GM12878 (cell line): ENCODE measurements at regions not wholly inside any gene's neighbourhood (a gene's known extent, or its start where the extent isn't known, plus 50 kb on each side); places are given as distances from the start of the nearest gene placed in this dataset.

Experiments used
- ATAC-seq: fragments of 200-7000 bp; cut with Tn5 transposase; 3 replicates; pipeline ENCODE4 v1.9.1; 2020; ENCODE audit warnings: mild to moderate bottlenecking, moderate library complexity
- BruUV-seq: library from RNA; stranded (reverse); fragments of 400-500 nt; replicated peaks from 2 replicates; lab custom pipeline; 2021; lab: Mats Ljungman, UMichigan
- CTCF ChIA-PET: fragments of 300-600 bp; sonication (Branson Sonifier 250); formaldehyde crosslinking; extraction: SDS; loops from one replicate; lab custom pipeline; 2021; ENCODE audit warnings: inconsistent platforms; lab: Yijun Ruan, JAX
- POLR2A ChIA-PET: fragments of 350-600 bp; formaldehyde crosslinking; extraction: SDS; loops from one replicate; lab custom pipeline; 2021; ENCODE audit warnings: inconsistent platforms; lab: Charles Lee
- RAD21 ChIA-PET: fragments of 300-600 bp; sonication (Branson Sonifier 250); formaldehyde crosslinking; loops from one replicate; lab custom pipeline; 2023; ENCODE audit warnings: antibody characterized with exemption; ENCODE audit not compliant: unreplicated experiment; lab: Charles Lee
- SMC1A ChIA-PET: fragments of 300-600 bp; sonication (Branson Sonifier 250); formaldehyde crosslinking; loops from one replicate; lab custom pipeline; 2023; ENCODE audit not compliant: unreplicated experiment, uncharacterized antibody; lab: Charles Lee
- DNase-seq: peaks from one replicate; pipeline ENCODE4 v3.0.0-alpha.2; 2011; ENCODE audit warnings: low read depth, low spot score
- FAIRE-seq: peaks from 3 replicates; lab custom pipeline; 2011; peaks lifted over from hg19 to GRCh38; lab: Jason Lieb, UNC
- H2AFZ ChIP-seq: 2 replicates; pipeline ENCODE4 v1.6.0; 2011; ENCODE audit warnings: low read depth, low read length, control low read depth; ENCODE audit not compliant: control insufficient read depth
- H3K27ac ChIP-seq: 2 replicates; pipeline ENCODE4 v1.5.1; 2011; ENCODE audit warnings: control low read depth; ENCODE audit not compliant: control insufficient read depth, insufficient read depth
- H3K27me3 ChIP-seq, 2 experiments: replicated peaks in 1 of 2; 2 replicates each; pipeline versions ENCODE4 v1.6.0 to v1.6.1; 2011; ENCODE audit warnings: low read length in 1 of 2; ENCODE audit not compliant: control insufficient read depth in 2 of 2, insufficient read depth in 2 of 2
- H3K36me3 ChIP-seq, 2 experiments: 2 replicates each; pipeline ENCODE4 v1.5.1; 2011; ENCODE audit warnings: low read length in 1 of 2; ENCODE audit not compliant: control insufficient read depth in 2 of 2, insufficient read depth in 2 of 2
- H3K4me1 ChIP-seq: 2 replicates; pipeline ENCODE4 v1.6.1; 2011; ENCODE audit warnings: mild to moderate bottlenecking, low read length, moderate library complexity, mixed read lengths; ENCODE audit not compliant: control insufficient read depth, insufficient read depth
- H3K4me2 ChIP-seq: 2 replicates; pipeline ENCODE4 v1.6.0; 2011; ENCODE audit warnings: control low read depth; ENCODE audit not compliant: control insufficient read depth, insufficient read depth
- H3K4me3 ChIP-seq: fragments of 200-600 bp; sonication (generic); 2 replicates; pipeline ENCODE4 v1.5.1; 2016
- H3K79me2 ChIP-seq: 2 replicates; pipeline ENCODE4 v1.6.0; 2011; ENCODE audit warnings: low read length; ENCODE audit not compliant: control insufficient read depth, insufficient read depth
- H3K9ac ChIP-seq: 2 replicates; pipeline ENCODE4 v1.8.0; 2011; ENCODE audit warnings: low read length, control low read depth, mixed read lengths; ENCODE audit not compliant: control insufficient read depth, insufficient read depth
- H3K9me3 ChIP-seq: replicated peaks from 3 replicates; pipeline ENCODE4 v1.5.1; 2011; ENCODE audit warnings: mild to moderate bottlenecking, low read length; ENCODE audit not compliant: control insufficient read depth, insufficient read depth
- H4K20me1 ChIP-seq: 2 replicates; pipeline ENCODE4 v1.6.0; 2011; ENCODE audit not compliant: control insufficient read depth, insufficient read depth
- BCL11A ChIP-seq: IDR thresholded peaks from 2 replicates; pipeline ENCODE4 v1.6.1; 2011; ENCODE audit warnings: low read depth, low read length
- NFXL1 ChIP-seq: fragments of 450-650 bp; IDR thresholded peaks from 2 replicates; pipeline ENCODE4 v1.6.1; 2017; ENCODE audit warnings: antibody characterized with exemption, mild to moderate bottlenecking, borderline replicate concordance
- RCOR1 ChIP-seq: conservative IDR thresholded peaks from 2 replicates; pipeline ENCODE4 v1.6.1; 2012; ENCODE audit warnings: low read depth, low read length, improper control_type of control experiment
- RELA ChIP-seq: fragments of 450-650 bp; IDR thresholded peaks from 2 replicates; pipeline ENCODE4 v1.8.0; 2014; ENCODE audit warnings: borderline replicate concordance; ENCODE audit not compliant: partially characterized antibody
- SMC3 ChIP-seq: IDR thresholded peaks from 2 replicates; pipeline ENCODE4 v1.6.1; 2011; ENCODE audit warnings: low read length, improper control_type of control experiment, borderline replicate concordance
- SRF ChIP-seq, 2 experiments: IDR thresholded peaks; 2 replicates each; pipeline ENCODE4 v1.6.1; 2011; ENCODE audit warnings: low read depth in 2 of 2, low read length in 2 of 2, mild to moderate bottlenecking in 1 of 2, moderate library complexity in 1 of 2
- STAT1 ChIP-seq: fragments of 450-650 bp; conservative IDR thresholded peaks from 2 replicates; pipeline ENCODE4 v1.6.1; 2014; ENCODE audit warnings: antibody characterized with exemption, mild to moderate bottlenecking
- ZNF274 ChIP-seq: IDR thresholded peaks from one replicate; pipeline ENCODE4 v1.8.0; 2011; ENCODE audit not compliant: insufficient read length, insufficient read depth
- ZSCAN29 ChIP-seq: fragments of 450-650 bp; IDR thresholded peaks from 2 replicates; pipeline ENCODE4 v1.6.1; 2017; ENCODE audit warnings: mild to moderate bottlenecking, moderate library complexity
- ZZZ3 ChIP-seq: IDR thresholded peaks from 2 replicates; pipeline ENCODE4 v1.6.1; 2011; ENCODE audit warnings: low read depth; ENCODE audit not compliant: control insufficient read depth, insufficient read length
- in situ Hi-C: fragments of 300-500 bp; cut with MboI; formaldehyde crosslinking; loops from 9 replicates; pipeline ENCODE4 v1.14.3; 2018; ENCODE audit warnings: mixed read lengths
- intact Hi-C: fragments of 100-400 bp; cut with micrococcal nuclease; formaldehyde crosslinking; loops from one replicate; pipeline ENCODE4 v1.14.2; 2022; ENCODE audit not compliant: unreplicated experiment
- TF ChIP-seq, protein P1 (sequence below): IDR thresholded peaks from 2 replicates; pipeline ENCODE4 v1.6.1; 2012; ENCODE audit warnings: improper control_type of control experiment, low read depth, low read length; ENCODE audit not compliant: insufficient replicate concordance
- TF ChIP-seq, protein P2 (sequence below): fragments of 450-650 bp; IDR thresholded peaks from 2 replicates; pipeline ENCODE4 v1.6.1; 2016; ENCODE audit warnings: mild to moderate bottlenecking
- TF ChIP-seq, protein P3 (sequence below): fragments of 150-350 bp; IDR thresholded peaks from 2 replicates; pipeline ENCODE4 v1.6.1; 2016; ENCODE audit warnings: low read depth, low read length

DNA sequence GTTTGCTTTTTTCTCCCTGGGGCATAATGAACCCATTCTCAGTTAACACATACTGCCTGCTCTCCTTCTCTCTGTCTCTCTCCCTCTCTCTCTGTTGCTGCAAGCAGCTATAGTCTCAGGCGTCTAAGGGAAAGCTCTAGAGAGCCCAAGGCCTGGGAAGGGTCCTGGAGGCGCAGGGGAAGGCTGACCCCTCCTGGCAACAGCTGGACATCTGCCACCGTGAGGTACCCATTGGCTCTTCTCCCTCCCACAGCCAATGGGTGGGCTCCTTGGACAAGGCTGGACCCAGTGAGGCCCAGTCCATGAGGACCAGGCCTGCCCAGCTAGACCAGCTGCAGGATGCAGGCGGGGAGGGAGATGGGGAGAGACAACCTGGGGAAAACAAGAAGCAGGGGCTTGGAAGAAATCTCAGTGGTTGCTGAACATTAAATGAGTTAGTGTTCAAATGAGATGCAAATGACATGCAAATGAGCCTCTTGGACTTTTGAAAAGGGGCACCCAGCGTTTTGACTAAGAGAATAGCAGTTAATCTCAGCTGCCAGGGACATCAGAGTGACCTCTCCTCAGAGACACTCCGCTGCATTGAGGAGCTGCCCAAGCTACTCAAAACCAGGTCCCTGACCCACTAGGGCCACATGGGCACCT lies 349.7 kb downstream of the BUD13 start (continued):
- TF ChIP-seq, protein P1, sequence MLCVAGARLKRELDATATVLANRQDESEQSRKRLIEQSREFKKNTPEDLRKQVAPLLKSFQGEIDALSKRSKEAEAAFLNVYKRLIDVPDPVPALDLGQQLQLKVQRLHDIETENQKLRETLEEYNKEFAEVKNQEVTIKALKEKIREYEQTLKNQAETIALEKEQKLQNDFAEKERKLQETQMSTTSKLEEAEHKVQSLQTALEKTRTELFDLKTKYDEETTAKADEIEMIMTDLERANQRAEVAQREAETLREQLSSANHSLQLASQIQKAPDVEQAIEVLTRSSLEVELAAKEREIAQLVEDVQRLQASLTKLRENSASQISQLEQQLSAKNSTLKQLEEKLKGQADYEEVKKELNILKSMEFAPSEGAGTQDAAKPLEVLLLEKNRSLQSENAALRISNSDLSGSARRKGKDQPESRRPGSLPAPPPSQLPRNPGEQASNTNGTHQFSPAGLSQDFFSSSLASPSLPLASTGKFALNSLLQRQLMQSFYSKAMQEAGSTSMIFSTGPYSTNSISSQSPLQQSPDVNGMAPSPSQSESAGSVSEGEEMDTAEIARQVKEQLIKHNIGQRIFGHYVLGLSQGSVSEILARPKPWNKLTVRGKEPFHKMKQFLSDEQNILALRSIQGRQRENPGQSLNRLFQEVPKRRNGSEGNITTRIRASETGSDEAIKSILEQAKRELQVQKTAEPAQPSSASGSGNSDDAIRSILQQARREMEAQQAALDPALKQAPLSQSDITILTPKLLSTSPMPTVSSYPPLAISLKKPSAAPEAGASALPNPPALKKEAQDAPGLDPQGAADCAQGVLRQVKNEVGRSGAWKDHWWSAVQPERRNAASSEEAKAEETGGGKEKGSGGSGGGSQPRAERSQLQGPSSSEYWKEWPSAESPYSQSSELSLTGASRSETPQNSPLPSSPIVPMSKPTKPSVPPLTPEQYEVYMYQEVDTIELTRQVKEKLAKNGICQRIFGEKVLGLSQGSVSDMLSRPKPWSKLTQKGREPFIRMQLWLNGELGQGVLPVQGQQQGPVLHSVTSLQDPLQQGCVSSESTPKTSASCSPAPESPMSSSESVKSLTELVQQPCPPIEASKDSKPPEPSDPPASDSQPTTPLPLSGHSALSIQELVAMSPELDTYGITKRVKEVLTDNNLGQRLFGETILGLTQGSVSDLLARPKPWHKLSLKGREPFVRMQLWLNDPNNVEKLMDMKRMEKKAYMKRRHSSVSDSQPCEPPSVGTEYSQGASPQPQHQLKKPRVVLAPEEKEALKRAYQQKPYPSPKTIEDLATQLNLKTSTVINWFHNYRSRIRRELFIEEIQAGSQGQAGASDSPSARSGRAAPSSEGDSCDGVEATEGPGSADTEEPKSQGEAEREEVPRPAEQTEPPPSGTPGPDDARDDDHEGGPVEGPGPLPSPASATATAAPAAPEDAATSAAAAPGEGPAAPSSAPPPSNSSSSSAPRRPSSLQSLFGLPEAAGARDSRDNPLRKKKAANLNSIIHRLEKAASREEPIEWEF = no peak

DNA sequence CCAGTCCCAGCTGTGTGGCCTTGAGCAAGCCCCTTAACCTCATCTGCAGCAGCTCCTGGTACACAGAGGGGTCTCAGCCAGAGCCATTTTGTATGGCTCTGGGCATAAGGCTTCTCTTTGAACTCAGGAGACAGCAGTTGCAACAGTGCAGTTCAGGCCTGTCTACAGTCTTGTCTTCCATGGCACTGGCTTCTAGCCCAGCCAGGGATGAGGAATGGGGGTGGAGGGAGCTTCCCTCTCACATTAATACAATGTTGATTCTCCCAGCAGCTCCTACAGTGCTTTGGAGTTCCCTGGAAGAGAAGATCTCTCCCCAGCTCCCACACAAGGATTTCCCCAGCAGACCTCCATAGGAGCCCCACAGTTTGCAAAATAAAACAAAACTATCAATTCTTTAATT lies 350.2 kb downstream of the BUD13 start:
- no TSS peak for BruUV-seq
- Histone ChIP-seq H3K9me3 (no peaks in the 10 kb centered on the region), H3K4me2 (no peak overlapping the region), H3K27ac (no peak overlapping the region), H3K4me3 (no peak overlapping the region), H2AFZ (no peak overlapping the region), H4K20me1 (no peaks in the 10 kb centered on the region), H3K4me1 (no peaks in the 10 kb centered on the region), H3K27me3 (peaks cover 2 to 3% of the 10 kb centered on the region in 2 experiments; a peak in 3 of 4 replicates), H3K9ac (no peak overlapping the region), H3K36me3 (no peaks in the 10 kb centered on the region), H3K79me2 (no peaks in the 10 kb centered on the region)
- POLR2A ChIA-PET = no interaction called here
- DNase-seq (no peak), FAIRE-seq (no peak), ATAC-seq (no peak)
- CTCF ChIA-PET = no interaction called here
- RAD21 ChIA-PET = no interaction called here
- intact Hi-C loops = no loop called here
- SMC1A ChIA-PET = no interaction called here
- in situ Hi-C loops = no loop called here
- TF ChIP-seq ZNF274 = no peak
- TF ChIP-seq RELA = no peak
- TF ChIP-seq, protein P2, sequence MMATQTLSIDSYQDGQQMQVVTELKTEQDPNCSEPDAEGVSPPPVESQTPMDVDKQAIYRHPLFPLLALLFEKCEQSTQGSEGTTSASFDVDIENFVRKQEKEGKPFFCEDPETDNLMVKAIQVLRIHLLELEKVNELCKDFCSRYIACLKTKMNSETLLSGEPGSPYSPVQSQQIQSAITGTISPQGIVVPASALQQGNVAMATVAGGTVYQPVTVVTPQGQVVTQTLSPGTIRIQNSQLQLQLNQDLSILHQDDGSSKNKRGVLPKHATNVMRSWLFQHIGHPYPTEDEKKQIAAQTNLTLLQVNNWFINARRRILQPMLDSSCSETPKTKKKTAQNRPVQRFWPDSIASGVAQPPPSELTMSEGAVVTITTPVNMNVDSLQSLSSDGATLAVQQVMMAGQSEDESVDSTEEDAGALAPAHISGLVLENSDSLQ = no peak
- TF ChIP-seq RCOR1 = no peak
- TF ChIP-seq BCL11A = no peak
- no peak for TF ChIP-seq SMC3
- no peak for TF ChIP-seq SRF (IDR thresholded peaks at IDR 0.05; ENCODE audit: low read depth in 2 of 2, low read length in 2 of 2)
- no peak for TF ChIP-seq ZZZ3
- no peak for TF ChIP-seq NFXL1
- no peak for TF ChIP-seq ZSCAN29
- no peak for TF ChIP-seq STAT1
- TF ChIP-seq, protein P3, sequence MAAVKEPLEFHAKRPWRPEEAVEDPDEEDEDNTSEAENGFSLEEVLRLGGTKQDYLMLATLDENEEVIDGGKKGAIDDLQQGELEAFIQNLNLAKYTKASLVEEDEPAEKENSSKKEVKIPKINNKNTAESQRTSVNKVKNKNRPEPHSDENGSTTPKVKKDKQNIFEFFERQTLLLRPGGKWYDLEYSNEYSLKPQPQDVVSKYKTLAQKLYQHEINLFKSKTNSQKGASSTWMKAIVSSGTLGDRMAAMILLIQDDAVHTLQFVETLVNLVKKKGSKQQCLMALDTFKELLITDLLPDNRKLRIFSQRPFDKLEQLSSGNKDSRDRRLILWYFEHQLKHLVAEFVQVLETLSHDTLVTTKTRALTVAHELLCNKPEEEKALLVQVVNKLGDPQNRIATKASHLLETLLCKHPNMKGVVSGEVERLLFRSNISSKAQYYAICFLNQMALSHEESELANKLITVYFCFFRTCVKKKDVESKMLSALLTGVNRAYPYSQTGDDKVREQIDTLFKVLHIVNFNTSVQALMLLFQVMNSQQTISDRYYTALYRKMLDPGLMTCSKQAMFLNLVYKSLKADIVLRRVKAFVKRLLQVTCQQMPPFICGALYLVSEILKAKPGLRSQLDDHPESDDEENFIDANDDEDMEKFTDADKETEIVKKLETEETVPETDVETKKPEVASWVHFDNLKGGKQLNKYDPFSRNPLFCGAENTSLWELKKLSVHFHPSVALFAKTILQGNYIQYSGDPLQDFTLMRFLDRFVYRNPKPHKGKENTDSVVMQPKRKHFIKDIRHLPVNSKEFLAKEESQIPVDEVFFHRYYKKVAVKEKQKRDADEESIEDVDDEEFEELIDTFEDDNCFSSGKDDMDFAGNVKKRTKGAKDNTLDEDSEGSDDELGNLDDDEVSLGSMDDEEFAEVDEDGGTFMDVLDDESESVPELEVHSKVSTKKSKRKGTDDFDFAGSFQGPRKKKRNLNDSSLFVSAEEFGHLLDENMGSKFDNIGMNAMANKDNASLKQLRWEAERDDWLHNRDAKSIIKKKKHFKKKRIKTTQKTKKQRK = no peak
